ENCODE measurements at regions not wholly inside any gene's neighbourhood (a gene's known extent, or its start where the extent isn't known, plus 50 kb on each side); places are given as distances from the start of the nearest gene placed in this dataset.

DNA sequence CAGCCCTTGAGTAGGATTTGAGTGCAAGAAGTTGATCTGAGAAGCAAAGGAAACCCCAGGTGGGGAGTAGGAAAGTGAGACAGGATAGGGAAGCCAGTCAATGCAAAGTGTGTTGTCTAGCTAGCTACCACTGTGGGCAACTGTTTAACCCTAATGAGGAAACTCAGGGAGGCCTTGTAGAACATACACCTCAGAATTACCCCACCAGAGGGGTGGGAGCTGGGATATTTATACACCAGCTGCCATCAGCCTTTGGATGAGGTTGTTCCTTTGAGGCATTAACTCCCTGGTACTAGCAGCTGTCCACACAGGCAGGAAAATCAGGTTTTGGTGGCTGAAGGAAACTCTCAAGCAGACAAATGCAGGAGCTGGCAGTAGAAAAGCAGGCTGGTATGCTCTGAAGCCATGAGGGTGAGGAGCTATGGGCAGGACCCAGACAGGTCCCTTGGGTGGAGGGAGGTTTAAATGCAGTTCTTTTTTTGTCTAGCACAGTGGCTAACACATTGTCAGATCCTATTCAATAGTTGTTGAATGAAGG lies 60.1 kb upstream of the ARID5B start:
- H3K27me3 Mint-ChIP-seq (ENCODE audit: low read depth), result no peaks in the 10 kb centered on the region
- no peaks in the 10 kb centered on the region for H3K36me3 Mint-ChIP-seq (ENCODE audit: low read depth)
- peaks cover 33% of the 10 kb centered on the region for H3K4me1 Mint-ChIP-seq (ENCODE audit: low read depth)
- no peak overlapping the region for H3K4me3 Mint-ChIP-seq (ENCODE audit: unreplicated experiment)
- no peaks in the 10 kb centered on the region for H3K9me3 Mint-ChIP-seq (ENCODE audit: low read depth)
- no peak for DNase-seq (ENCODE audit: low spot score)
- no peak overlapping the region for H3K27ac Mint-ChIP-seq (ENCODE audit: unreplicated experiment)
- TF ChIP-seq, protein P1, sequence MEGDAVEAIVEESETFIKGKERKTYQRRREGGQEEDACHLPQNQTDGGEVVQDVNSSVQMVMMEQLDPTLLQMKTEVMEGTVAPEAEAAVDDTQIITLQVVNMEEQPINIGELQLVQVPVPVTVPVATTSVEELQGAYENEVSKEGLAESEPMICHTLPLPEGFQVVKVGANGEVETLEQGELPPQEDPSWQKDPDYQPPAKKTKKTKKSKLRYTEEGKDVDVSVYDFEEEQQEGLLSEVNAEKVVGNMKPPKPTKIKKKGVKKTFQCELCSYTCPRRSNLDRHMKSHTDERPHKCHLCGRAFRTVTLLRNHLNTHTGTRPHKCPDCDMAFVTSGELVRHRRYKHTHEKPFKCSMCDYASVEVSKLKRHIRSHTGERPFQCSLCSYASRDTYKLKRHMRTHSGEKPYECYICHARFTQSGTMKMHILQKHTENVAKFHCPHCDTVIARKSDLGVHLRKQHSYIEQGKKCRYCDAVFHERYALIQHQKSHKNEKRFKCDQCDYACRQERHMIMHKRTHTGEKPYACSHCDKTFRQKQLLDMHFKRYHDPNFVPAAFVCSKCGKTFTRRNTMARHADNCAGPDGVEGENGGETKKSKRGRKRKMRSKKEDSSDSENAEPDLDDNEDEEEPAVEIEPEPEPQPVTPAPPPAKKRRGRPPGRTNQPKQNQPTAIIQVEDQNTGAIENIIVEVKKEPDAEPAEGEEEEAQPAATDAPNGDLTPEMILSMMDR (IDR thresholded peaks at IDR 0.05), result no peak

DNA sequence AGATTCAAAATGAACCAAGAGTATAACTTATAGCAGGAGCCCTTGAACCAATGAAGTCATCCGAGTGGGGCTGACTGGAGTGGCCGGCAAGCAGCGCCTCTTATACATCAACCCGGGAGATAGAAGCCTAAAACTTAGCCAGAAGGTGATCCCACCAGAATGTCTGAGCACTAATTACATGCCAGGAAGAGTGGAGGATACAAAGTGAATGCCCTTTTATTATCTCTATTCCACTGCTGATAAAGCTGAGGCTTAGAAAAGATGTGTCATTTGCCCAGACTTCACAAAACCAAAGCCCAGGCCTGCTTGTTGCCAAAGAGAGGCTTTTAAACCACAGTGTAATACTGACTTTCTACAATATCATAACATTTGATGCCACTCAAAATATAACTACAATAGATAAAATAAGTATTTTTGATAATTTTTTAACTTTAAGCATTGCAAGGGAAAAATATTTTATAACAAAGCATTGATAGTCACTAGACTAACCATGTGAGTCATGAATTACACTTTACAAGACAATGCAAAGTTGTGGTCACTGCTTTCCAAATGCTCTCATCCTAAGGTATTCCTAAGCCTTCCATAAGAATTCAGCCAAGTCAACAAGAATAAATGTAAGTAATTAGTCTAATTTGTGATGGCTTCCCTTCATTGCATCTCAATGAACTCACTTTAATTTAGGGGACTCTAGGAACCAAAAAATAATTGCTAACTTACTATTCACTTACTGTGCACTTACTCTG lies 58.6 kb upstream of the ARID5B start:
- TF ChIP-seq, protein P1 (IDR thresholded peaks at IDR 0.05), result no peak
- Mint-ChIP-seq H3K4me1 (ENCODE audit: low read depth) (peaks cover 30% of the 10 kb centered on the region), H3K27me3 (ENCODE audit: low read depth) (no peaks in the 10 kb centered on the region), H3K4me3 (ENCODE audit: unreplicated experiment) (no peak overlapping the region), H3K36me3 (ENCODE audit: low read depth) (no peaks in the 10 kb centered on the region), H3K27ac (ENCODE audit: unreplicated experiment) (no peak overlapping the region), H3K9me3 (ENCODE audit: low read depth) (no peaks in the 10 kb centered on the region)
- DNase-seq (ENCODE audit: low spot score), result no peak

DNA sequence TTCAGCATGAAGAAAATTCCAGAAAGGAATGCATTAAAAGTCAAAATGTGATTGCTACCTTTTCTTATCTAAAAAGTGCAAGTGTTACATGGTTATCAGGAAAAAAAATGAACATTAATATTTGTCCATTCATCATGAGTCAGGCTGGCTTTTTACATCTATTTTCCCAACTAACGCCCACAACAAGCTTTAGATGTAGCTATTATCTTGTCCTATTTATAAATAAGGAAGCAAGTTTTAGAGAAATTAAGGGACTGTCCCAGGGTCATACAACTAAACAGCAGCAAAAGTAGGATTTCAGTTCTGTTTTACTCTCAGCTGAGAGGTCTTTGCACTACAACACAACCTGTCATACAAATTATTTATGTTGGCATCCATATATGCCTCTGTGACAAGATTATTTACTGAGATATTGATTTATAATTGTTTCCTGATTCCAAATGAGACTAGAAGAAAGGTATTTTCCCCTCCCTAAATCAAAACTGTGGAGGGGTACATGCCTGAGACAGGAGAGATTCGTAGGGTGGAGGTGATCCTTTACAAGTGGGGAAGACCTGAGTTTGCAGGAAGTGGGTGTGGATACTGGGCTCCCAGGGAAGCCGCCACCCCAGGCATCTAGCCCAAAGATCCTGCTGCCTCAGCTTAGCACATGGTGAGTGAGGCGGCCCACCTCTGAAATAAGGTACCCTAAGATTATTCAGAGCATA lies 57.2 kb upstream of the ARID5B start:
- H3K4me3 Mint-ChIP-seq (ENCODE audit: unreplicated experiment), result no peak overlapping the region
- no peaks in the 10 kb centered on the region for H3K27me3 Mint-ChIP-seq (ENCODE audit: low read depth)
- H3K36me3 Mint-ChIP-seq (ENCODE audit: low read depth), result no peaks in the 10 kb centered on the region
- no peaks in the 10 kb centered on the region for H3K9me3 Mint-ChIP-seq (ENCODE audit: low read depth)
- peaks cover 26% of the 10 kb centered on the region for H3K4me1 Mint-ChIP-seq (ENCODE audit: low read depth)
- H3K27ac Mint-ChIP-seq (ENCODE audit: unreplicated experiment), result no peak overlapping the region
- DNase-seq (ENCODE audit: low spot score), result no peak
- TF ChIP-seq, protein P1 (IDR thresholded peaks at IDR 0.05), result no peak

DNA sequence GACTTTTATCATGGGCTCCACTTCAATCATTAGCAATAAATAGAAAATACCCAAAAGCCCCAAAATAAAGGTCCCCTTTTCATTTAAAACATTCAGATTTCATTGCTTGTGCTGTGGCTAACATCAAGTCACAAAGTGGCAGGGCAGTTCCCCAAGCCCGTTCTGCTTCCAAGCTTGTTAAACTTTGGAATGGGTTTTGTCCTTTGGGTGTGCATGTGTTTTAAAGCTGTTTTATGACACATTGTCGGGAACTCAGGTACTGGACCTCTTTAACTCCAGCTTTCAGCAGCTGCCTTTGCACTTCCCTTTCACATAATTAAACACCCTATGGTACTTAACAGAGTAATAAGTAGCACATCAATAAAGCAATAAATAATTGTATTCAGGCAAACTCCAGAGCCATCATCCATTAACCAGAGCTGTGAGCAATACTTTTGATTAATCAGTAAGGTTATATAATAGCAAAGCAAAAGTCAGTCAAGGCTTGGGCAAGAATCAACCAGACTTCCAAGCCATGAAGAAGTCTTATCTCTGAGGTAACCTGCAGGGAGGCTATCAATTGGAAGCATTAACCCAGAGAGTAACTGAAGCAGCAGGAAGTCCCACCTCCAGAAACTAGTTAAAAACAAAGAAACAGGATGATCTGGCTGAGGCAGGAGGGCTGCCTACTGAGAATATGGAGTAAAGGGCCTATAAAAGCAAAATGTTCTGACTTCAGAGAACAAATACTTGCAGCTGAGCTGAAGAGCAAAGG lies 56.1 kb upstream of the ARID5B start:
- Mint-ChIP-seq H3K4me3 (ENCODE audit: unreplicated experiment) (no peak overlapping the region), H3K4me1 (ENCODE audit: low read depth) (peaks cover 22% of the 10 kb centered on the region), H3K27me3 (ENCODE audit: low read depth) (no peaks in the 10 kb centered on the region), H3K27ac (ENCODE audit: unreplicated experiment) (peak overlapping the region; percentile 63), H3K36me3 (ENCODE audit: low read depth) (no peaks in the 10 kb centered on the region), H3K9me3 (ENCODE audit: low read depth) (no peaks in the 10 kb centered on the region)
- TF ChIP-seq, protein P1 (IDR thresholded peaks at IDR 0.05), result no peak
- DNase-seq (ENCODE audit: low spot score), result no peak

DNA sequence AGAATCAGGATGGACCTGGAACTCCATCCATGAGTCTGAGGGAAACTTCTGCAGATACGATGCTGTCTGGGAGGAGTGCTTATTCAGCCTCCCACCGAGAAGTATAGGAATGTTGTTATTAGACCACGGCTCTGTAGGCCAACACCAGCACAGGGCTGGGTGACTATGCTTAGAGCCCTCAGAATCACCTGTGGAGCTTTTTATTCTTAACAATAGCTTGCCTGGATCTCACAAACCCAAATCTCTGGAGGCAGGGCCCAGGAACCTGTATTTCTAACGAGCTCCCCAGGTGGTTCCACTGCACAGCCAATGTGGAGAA lies 55.6 kb upstream of the ARID5B start:
- H3K36me3 Mint-ChIP-seq (ENCODE audit: low read depth), result no peaks in the 10 kb centered on the region
- H3K4me1 Mint-ChIP-seq (ENCODE audit: low read depth), result peaks cover 22% of the 10 kb centered on the region
- no peaks in the 10 kb centered on the region for H3K27me3 Mint-ChIP-seq (ENCODE audit: low read depth)
- H3K9me3 Mint-ChIP-seq (ENCODE audit: low read depth), result no peaks in the 10 kb centered on the region
- no peak for DNase-seq (ENCODE audit: low spot score)
- no peak overlapping the region for H3K4me3 Mint-ChIP-seq (ENCODE audit: unreplicated experiment)
- TF ChIP-seq, protein P1 (IDR thresholded peaks at IDR 0.05), result no peak
- H3K27ac Mint-ChIP-seq (ENCODE audit: unreplicated experiment), result peak overlapping the region; percentile 63

Measured in chondrocyte (in vitro differentiated cells).